Mucosa of descending colon (tissue), 3 donors: ENCODE measurements at regions not wholly inside any gene's neighbourhood (a gene's known extent, or its start where the extent isn't known, plus 50 kb on each side); places are given as distances from the start of the nearest gene placed in this dataset.

ENCODE experiments used
- ATAC-seq: fragments of 200-7000 bp; cut with Tn5 transposase; one replicate; pipeline ENCODE4 v1.9.1; 2020; ENCODE audit warnings: mild to moderate bottlenecking, moderate library complexity
- DNase-seq, 3 donors: peaks; one replicate each; pipeline ENCODE4 v3.0.0-alpha.2; 2020
- H3K36me3 ChIP-seq: fragments of 200-600 bp; one replicate; pipeline ENCODE4 v1.8.0; 2021; ENCODE audit warnings: low read depth, mild to moderate bottlenecking
- H3K4me1 ChIP-seq: fragments of 200-600 bp; one replicate; pipeline ENCODE4 v1.8.0; 2021; ENCODE audit warnings: low read depth, mild to moderate bottlenecking
- H3K4me3 ChIP-seq: fragments of 200-600 bp; one replicate; pipeline ENCODE4 v1.8.0; 2021; ENCODE audit warnings: mild to moderate bottlenecking
- H3K9me3 ChIP-seq: fragments of 200-600 bp; one replicate; pipeline ENCODE4 v1.8.0; 2021; ENCODE audit warnings: mild to moderate bottlenecking
- CTCF ChIP-seq: fragments of 200-600 bp; IDR thresholded peaks from one replicate; pipeline ENCODE4 v1.8.0; 2022; ENCODE audit warnings: antibody characterized with exemption, mild to moderate bottlenecking
- intact Hi-C, 2 donors: fragments of 100-400 bp; cut with DNase I in 1 of 2; cut with micrococcal nuclease in 1 of 2; formaldehyde crosslinking; loops; one replicate each; pipeline versions ENCODE4 v1.11.0 to v1.11.1; 2022; cut with DNase I, micrococcal nuclease
- donor health status: DM: no; HTN: no; CAD: no; lungs with moderate emphysema.
- donor health status: DM: no; HTN: no; CAD: no.
- donor health status: DM: no; HTN: yes; CAD: no.

- no peak for TF ChIP-seq CTCF
- ATAC-seq (no peak), DNase-seq (no peak)
- Histone ChIP-seq H3K4me3 (no peak overlapping the region), H3K9me3 (no peaks in the 10 kb centered on the region), H3K36me3 (no peaks in the 10 kb centered on the region), H3K4me1 (no peaks in the 10 kb centered on the region)
- intact Hi-C loops = no loop called here
Measured at GRCh38 chr7:123305840-123306375, 106.1 kb upstream of the SLC13A1 start.

- intact Hi-C loops = no loop called here
- TF ChIP-seq CTCF = no peak
- Histone ChIP-seq H3K4me1 (no peaks in the 10 kb centered on the region), H3K9me3 (no peaks in the 10 kb centered on the region), H3K4me3 (no peak overlapping the region), H3K36me3 (no peaks in the 10 kb centered on the region)
- no peak for ATAC-seq
- no peak for DNase-seq
Measured at GRCh38 chr7:123303926-123304325, 104.2 kb upstream of the SLC13A1 start.

- DNase-seq = no peak
- H3K36me3 ChIP-seq = no peaks in the 10 kb centered on the region
- no peak overlapping the region for H3K4me3 ChIP-seq
- no peaks in the 10 kb centered on the region for H3K4me1 ChIP-seq
- TF ChIP-seq CTCF = no peak
- intact Hi-C loops = no loop called here
- ATAC-seq = no peak
- no peaks in the 10 kb centered on the region for H3K9me3 ChIP-seq
Measured at GRCh38 chr7:123296965-123297364, 97.2 kb upstream of the SLC13A1 start.

- no peaks in the 10 kb centered on the region for H3K36me3 ChIP-seq
- intact Hi-C loops = no loop called here
- no peak overlapping the region for H3K4me3 ChIP-seq
- ATAC-seq = no peak
- no peak for DNase-seq
- peaks cover 6% of the 10 kb centered on the region for H3K4me1 ChIP-seq
- no peak for TF ChIP-seq CTCF
- no peaks in the 10 kb centered on the region for H3K9me3 ChIP-seq
Measured at GRCh38 chr7:123293710-123294109, 93.9 kb upstream of the SLC13A1 start.

DNA sequence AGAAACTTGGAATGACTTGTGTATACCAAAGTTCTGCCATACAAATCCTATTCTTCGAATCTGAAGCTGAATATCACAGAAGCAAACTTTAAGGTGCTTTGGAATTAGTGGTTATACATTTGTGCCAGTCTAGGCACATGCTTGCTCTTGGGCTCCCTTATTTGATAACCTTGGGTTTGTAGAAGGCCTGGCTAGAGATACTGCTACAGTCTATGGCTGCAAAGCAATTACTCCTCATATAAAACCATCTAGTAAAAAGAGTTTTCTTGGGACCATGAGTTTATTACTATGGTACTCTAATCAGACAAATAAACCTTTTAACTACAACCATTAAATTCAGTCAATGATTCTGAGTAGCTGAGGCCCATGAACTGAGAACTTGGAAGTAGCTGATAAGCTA lies 92.5 kb upstream of the SLC13A1 start:
- no peak for TF ChIP-seq CTCF
- Histone ChIP-seq H3K36me3 (no peaks in the 10 kb centered on the region), H3K4me3 (no peak overlapping the region), H3K4me1 (peaks cover 6% of the 10 kb centered on the region), H3K9me3 (no peaks in the 10 kb centered on the region)
- intact Hi-C loops = no loop called here
- ATAC-seq (peak; percentile 90), DNase-seq (peak in 1 of 3 donors; percentile 8)

DNA sequence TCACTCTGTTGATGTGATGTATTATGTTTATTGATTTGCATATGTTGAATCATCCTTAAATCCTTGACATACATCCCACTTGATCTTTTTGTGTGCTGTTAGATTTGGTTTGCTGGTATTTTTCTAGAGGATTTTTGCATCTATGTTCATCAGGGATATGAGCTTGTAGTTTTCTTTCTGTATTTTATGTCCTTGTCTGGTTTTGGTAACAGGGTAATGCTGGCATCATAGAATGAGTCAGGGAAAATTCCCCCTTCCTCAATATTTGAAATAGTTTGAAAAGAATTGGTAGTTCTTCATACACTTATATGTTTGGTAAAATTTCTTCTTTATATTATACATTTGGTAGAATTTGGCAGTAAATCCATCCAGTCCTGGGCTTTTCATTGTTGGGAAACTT lies 89.4 kb upstream of the SLC13A1 start:
- intact Hi-C loops = no loop called here
- Histone ChIP-seq H3K9me3 (no peaks in the 10 kb centered on the region), H3K4me3 (no peak overlapping the region), H3K4me1 (peaks cover 6% of the 10 kb centered on the region), H3K36me3 (no peaks in the 10 kb centered on the region)
- TF ChIP-seq CTCF = no peak
- DNase-seq (no peak), ATAC-seq (no peak)
